ENCODE measurements at regions not wholly inside any gene's neighbourhood (a gene's known extent, or its start where the extent isn't known, plus 50 kb on each side); places are given as distances from the start of the nearest gene placed in this dataset.

- CTCF ChIA-PET: no interaction called here
- no TSS peak for BruUV-seq (replicated peaks)
- POLR2A ChIA-PET: no interaction called here
- TF ChIP-seq TCF7L2 (IDR thresholded peaks at IDR 0.05; ENCODE audit: low read depth, low read length) (no peak), POLR2AphosphoS5 (IDR thresholded peaks at IDR 0.05; ENCODE audit: low read depth, low read length) (no peak)
- in situ Hi-C loops (cut with HindIII; ENCODE audit: low pct_unique_long_range_greater_than_20kb, low sequenced_read_pairs) (no loop called here), intact Hi-C loops (cut with micrococcal nuclease; ENCODE audit: unreplicated experiment) (no loop called here)
- Histone ChIP-seq H3K4me3 (ENCODE audit: low read depth in 2 of 2, low read length in 2 of 2) (no peak overlapping the region), H3K27ac (ENCODE audit: low read length) (no peak overlapping the region), H3K27me3 (ENCODE audit: control insufficient read depth, insufficient read depth, low read length) (no peaks in the 10 kb centered on the region), H3K9me3 (ENCODE audit: control insufficient read depth, insufficient read depth, low read depth, low read length) (no peaks in the 10 kb centered on the region), H3K4me1 (ENCODE audit: control insufficient read depth, insufficient read depth, low read length) (no peaks in the 10 kb centered on the region), H3K36me3 (ENCODE audit: control insufficient read depth, insufficient read depth, low read length) (no peaks in the 10 kb centered on the region)
- DNase-seq (ENCODE audit: low read depth, low spot score): no peak
- ATAC-seq: no peak
These were observed 545.2 kb downstream of the LTN1 start for GRCh38 chr21:28447462-28447861.

- TF ChIP-seq TCF7L2 (IDR thresholded peaks at IDR 0.05; ENCODE audit: low read depth, low read length) (no peak), REST (IDR thresholded peaks at IDR 0.05; ENCODE audit: insufficient read depth in 1 of 2, low read depth in 2 of 2, low read length in 1 of 2) (no peak), CTCF (IDR thresholded peaks at IDR 0.05) (no peak), SIN3A (IDR thresholded peaks at IDR 0.05; ENCODE audit: borderline replicate concordance, insufficient read depth, low read depth, low read length) (no peak), POLR2AphosphoS5 (IDR thresholded peaks at IDR 0.05; ENCODE audit: low read depth, low read length) (no peak)
- Histone ChIP-seq H3K27me3 (ENCODE audit: control insufficient read depth, insufficient read depth, low read length) (no peaks in the 10 kb centered on the region), H3K36me3 (ENCODE audit: control insufficient read depth, insufficient read depth, low read length) (no peaks in the 10 kb centered on the region), H3K27ac (ENCODE audit: low read length) (no peak overlapping the region), H3K4me3 (ENCODE audit: low read depth in 2 of 2, low read length in 2 of 2) (no peak overlapping the region), H3K4me1 (ENCODE audit: control insufficient read depth, insufficient read depth, low read length) (no peaks in the 10 kb centered on the region), H3K9me3 (ENCODE audit: control insufficient read depth, insufficient read depth, low read depth, low read length) (no peaks in the 10 kb centered on the region)
- in situ Hi-C loops (cut with HindIII; ENCODE audit: low pct_unique_long_range_greater_than_20kb, low sequenced_read_pairs) (no loop called here), intact Hi-C loops (cut with micrococcal nuclease; ENCODE audit: unreplicated experiment) (no loop called here)
- BruUV-seq (replicated peaks): no TSS peak
- DNase-seq (ENCODE audit: low read depth, low spot score) (no peak), ATAC-seq (no peak)
- ChIA-PET CTCF (no interaction called here), POLR2A (no interaction called here)
These were observed 547.4 kb downstream of the LTN1 start for GRCh38 chr21:28445141-28445830.

- intact Hi-C loops (cut with micrococcal nuclease; ENCODE audit: unreplicated experiment) (no loop called here), in situ Hi-C loops (cut with HindIII; ENCODE audit: low pct_unique_long_range_greater_than_20kb, low sequenced_read_pairs) (no loop called here)
- no TSS peak for BruUV-seq (replicated peaks)
- H3K9me3 ChIP-seq (ENCODE audit: control insufficient read depth, insufficient read depth, low read depth, low read length): no peaks in the 10 kb centered on the region
- DNase-seq (ENCODE audit: low read depth, low spot score) (no peak), ATAC-seq (no peak)
- H3K4me3 ChIP-seq (ENCODE audit: low read depth in 2 of 2, low read length in 2 of 2): no peak overlapping the region
- H3K27me3 ChIP-seq (ENCODE audit: control insufficient read depth, insufficient read depth, low read length): no peaks in the 10 kb centered on the region
- no peak for TF ChIP-seq TCF7L2 (IDR thresholded peaks at IDR 0.05; ENCODE audit: low read depth, low read length)
- no peak for TF ChIP-seq REST (IDR thresholded peaks at IDR 0.05; ENCODE audit: insufficient read depth in 1 of 2, low read depth in 2 of 2, low read length in 1 of 2)
- TF ChIP-seq POLR2AphosphoS5 (IDR thresholded peaks at IDR 0.05; ENCODE audit: low read depth, low read length): no peak
- CTCF ChIA-PET: no interaction called here
- POLR2A ChIA-PET: no interaction called here
- no peaks in the 10 kb centered on the region for H3K4me1 ChIP-seq (ENCODE audit: control insufficient read depth, insufficient read depth, low read length)
- no peaks in the 10 kb centered on the region for H3K36me3 ChIP-seq (ENCODE audit: control insufficient read depth, insufficient read depth, low read length)
- no peak overlapping the region for H3K27ac ChIP-seq (ENCODE audit: low read length)
These were observed 548.1 kb downstream of the LTN1 start for GRCh38 chr21:28444557-28444956.
